Astrocyte of the spinal cord (primary cell): ENCODE measurements at regions not wholly inside any gene's neighbourhood (a gene's known extent, or its start where the extent isn't known, plus 50 kb on each side); places are given as distances from the start of the nearest gene placed in this dataset.

Source experiments
- DNase-seq: peaks from one replicate; pipeline ENCODE4 v3.0.0; 2011; ENCODE audit warnings: low read depth, low spot score
- H3K4me3 ChIP-seq: 2 replicates; pipeline ENCODE4 v1.5.1; 2011; ENCODE audit warnings: low read depth, mild to moderate bottlenecking, low read length, moderate library complexity
- CTCF ChIP-seq: IDR thresholded peaks from 2 replicates; pipeline ENCODE4 v1.5.1; 2012; ENCODE audit warnings: low read depth, mild to moderate bottlenecking, low read length, inconsistent platforms
- in situ Hi-C: cut with HindIII; loops from 2 replicates; pipeline ENCODE4 v1.10.0; 2017; ENCODE audit warnings: low sequenced_read_pairs

GRCh38 chr9:29958469-29958868 lies 2385.2 kb upstream of the C9orf72 start:
- TF ChIP-seq CTCF: no peak
- in situ Hi-C loops: no loop called here
- DNase-seq: no peak
- H3K4me3 ChIP-seq: no peak overlapping the region

GRCh38 chr9:29965834-29966233 lies 2392.6 kb upstream of the C9orf72 start:
- DNase-seq: no peak
- H3K4me3 ChIP-seq: no peak overlapping the region
- TF ChIP-seq CTCF: no peak
- in situ Hi-C loops: no loop called here

GRCh38 chr9:29966247-29966646 lies 2393.0 kb upstream of the C9orf72 start:
- peak; percentile 41 for DNase-seq
- TF ChIP-seq CTCF: no peak
- no peak overlapping the region for H3K4me3 ChIP-seq
- in situ Hi-C loops: no loop called here

DNA sequence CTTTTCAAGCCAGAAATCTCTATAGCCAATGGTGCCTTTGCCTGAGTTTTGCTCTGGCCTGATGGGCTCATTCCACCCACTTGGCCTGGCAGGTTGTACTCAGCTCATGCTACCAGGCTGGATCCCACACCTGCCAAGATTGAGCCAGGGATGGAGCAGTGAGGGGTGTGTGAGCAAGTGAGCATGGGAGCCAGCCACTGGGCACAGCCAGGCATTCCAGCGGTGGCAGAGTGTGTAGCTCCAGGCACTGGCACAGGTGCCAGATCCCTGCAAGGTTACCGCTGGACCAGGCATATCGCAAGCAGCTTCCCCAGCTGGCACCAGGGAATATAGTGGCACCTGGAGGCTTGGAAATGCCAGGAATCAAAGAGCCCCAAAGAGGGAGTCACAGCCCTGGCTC lies 2395.6 kb upstream of the C9orf72 start:
- no peak for TF ChIP-seq CTCF
- no peak for DNase-seq
- in situ Hi-C loops: no loop called here
- H3K4me3 ChIP-seq: no peak overlapping the region

GRCh38 chr9:29969408-29969807 lies 2396.1 kb upstream of the C9orf72 start:
- no peak for DNase-seq
- no peak overlapping the region for H3K4me3 ChIP-seq
- in situ Hi-C loops: no loop called here
- no peak for TF ChIP-seq CTCF

- in situ Hi-C loops: no loop called here
Observed at GRCh38 chr9:29969856-29970647, 2396.8 kb upstream of the C9orf72 start.

More at GRCh38 chr9:29969856-29970647, 2396.8 kb upstream of the C9orf72 start:
- no peak for DNase-seq
- no peak for TF ChIP-seq CTCF
- H3K4me3 ChIP-seq: no peak overlapping the region
